SK-N-SH treated with all-trans-retinoic acid at 6 μM for 48 hours (cell line): ENCODE measurements at regions not wholly inside any gene's neighbourhood (a gene's known extent, or its start where the extent isn't known, plus 50 kb on each side); places are given as distances from the start of the nearest gene placed in this dataset.
"Not testable (repeated sequence)": the region's sequence is repeated elsewhere in the genome, so short reads cannot be mapped to it uniquely, and the experiment has no call there.

Source experiments
- ATAC-seq: fragments of 200-7000 bp; cut with Tn5 transposase; 3 replicates; pipeline ENCODE4 v1.9.1; 2020; ENCODE audit warnings: mild to moderate bottlenecking, moderate library complexity
- ARNTL ChIP-seq: fragments of 450-650 bp; formaldehyde crosslinking; IDR thresholded peaks from 2 replicates; pipeline ENCODE4 v1.5.0; 2020; ENCODE audit warnings: low read depth, mild to moderate bottlenecking, moderate library complexity, borderline replicate concordance
- BACH2 ChIP-seq: fragments of 250-450 bp; sonication (Bioruptor Pico); IDR thresholded peaks from 2 replicates; pipeline ENCODE4 v1.9.0; 2021; ENCODE audit warnings: mild to moderate bottlenecking, borderline replicate concordance
- CSDC2 ChIP-seq: fragments of 250-450 bp; sonication (Bioruptor Pico); IDR thresholded peaks from 2 replicates; pipeline ENCODE4 v1.5.0; 2020; ENCODE audit warnings: mild to moderate bottlenecking, moderate library complexity
- ESRRG ChIP-seq: fragments of 250-450 bp; sonication (Bioruptor Pico); IDR thresholded peaks from 2 replicates; pipeline ENCODE4 v1.6.1; 2021; ENCODE audit warnings: mild to moderate bottlenecking
- GLIS3 ChIP-seq: fragments of 250-450 bp; sonication (Bioruptor Pico); IDR thresholded peaks from 2 replicates; pipeline ENCODE4 v1.5.0; 2020; ENCODE audit warnings: mild to moderate bottlenecking, moderate library complexity
- ISL1 ChIP-seq: fragments of 250-450 bp; sonication (Bioruptor Pico); IDR thresholded peaks from 2 replicates; pipeline ENCODE4 v2.1.2; 2022; ENCODE audit warnings: mild to moderate bottlenecking, moderate library complexity
- OSR1 ChIP-seq: fragments of 250-450 bp; sonication (Bioruptor Pico); IDR thresholded peaks from 2 replicates; pipeline ENCODE4 v1.8.0; 2022; ENCODE audit warnings: moderate library complexity, mild to moderate bottlenecking, inconsistent platforms
- PPARA ChIP-seq: fragments of 250-450 bp; sonication (Bioruptor Pico); IDR thresholded peaks from 2 replicates; pipeline ENCODE4 v1.5.0; 2020; ENCODE audit warnings: mild to moderate bottlenecking, borderline replicate concordance
- RARB ChIP-seq: fragments of 250-450 bp; sonication (Bioruptor Pico); IDR thresholded peaks from 2 replicates; pipeline ENCODE4 v1.8.0; 2021; ENCODE audit warnings: mild to moderate bottlenecking, moderate library complexity
- TCF4 ChIP-seq: fragments of 250-450 bp; sonication (Bioruptor Pico); IDR thresholded peaks from 2 replicates; pipeline ENCODE4 v1.8.0; 2021; ENCODE audit warnings: mild to moderate bottlenecking, moderate library complexity, borderline replicate concordance
- TOX ChIP-seq: fragments of 250-450 bp; sonication (Bioruptor Pico); IDR thresholded peaks from 2 replicates; pipeline ENCODE4 v1.8.0; 2021; ENCODE audit warnings: mild to moderate bottlenecking, moderate library complexity, borderline replicate concordance
- ZC3H10 ChIP-seq: fragments of 250-450 bp; sonication (Bioruptor Pico); IDR thresholded peaks from 2 replicates; pipeline ENCODE4 v1.5.1; 2021; ENCODE audit warnings: mild to moderate bottlenecking, moderate library complexity
- ZFP3 ChIP-seq: fragments of 250-450 bp; sonication (Bioruptor Pico); IDR thresholded peaks from 2 replicates; pipeline ENCODE4 v1.5.0; 2020; ENCODE audit warnings: mild to moderate bottlenecking, moderate library complexity
- ZFP30 ChIP-seq: fragments of 450-650 bp; formaldehyde crosslinking; IDR thresholded peaks from 2 replicates; pipeline ENCODE4 v1.5.0; 2022; ENCODE audit warnings: mild to moderate bottlenecking, moderate library complexity
- ZNF565 ChIP-seq: fragments of 450-650 bp; formaldehyde crosslinking; conservative IDR thresholded peaks from 2 replicates; pipeline ENCODE4 v1.5.0; 2020; ENCODE audit warnings: low read depth, mild to moderate bottlenecking, moderate library complexity
- ZNF70 ChIP-seq: fragments of 450-650 bp; formaldehyde crosslinking; IDR thresholded peaks from 2 replicates; pipeline ENCODE4 v1.5.0; 2020; ENCODE audit warnings: mild to moderate bottlenecking, moderate library complexity
- ZNF8 ChIP-seq: fragments of 450-650 bp; formaldehyde crosslinking; IDR thresholded peaks from 2 replicates; pipeline ENCODE4 v1.5.0; 2020; ENCODE audit warnings: mild to moderate bottlenecking, moderate library complexity
- TF ChIP-seq, protein P1 (sequence below): fragments of 250-450 bp; sonication (Bioruptor Pico); IDR thresholded peaks from 2 replicates; pipeline ENCODE4 v1.5.0; 2020; ENCODE audit warnings: mild to moderate bottlenecking, moderate library complexity
- TF ChIP-seq, protein P2 (sequence below): fragments of 250-450 bp; sonication (Bioruptor Pico); IDR thresholded peaks from 2 replicates; pipeline ENCODE4 v1.5.1; 2020; ENCODE audit warnings: low read depth, mild to moderate bottlenecking, moderate library complexity
- TF ChIP-seq, protein P3 (sequence below): fragments of 250-450 bp; sonication (Bioruptor Pico); IDR thresholded peaks from 2 replicates; pipeline ENCODE4 v1.8.0; 2020; ENCODE audit warnings: mild to moderate bottlenecking, moderate library complexity, borderline replicate concordance
- TF ChIP-seq, protein P4 (sequence below): fragments of 250-450 bp; sonication (Bioruptor Pico); IDR thresholded peaks from 2 replicates; pipeline ENCODE4 v1.5.1; 2021; ENCODE audit warnings: mild to moderate bottlenecking, moderate library complexity
- TF ChIP-seq, protein P5 (sequence below): fragments of 250-450 bp; sonication (Bioruptor Pico); IDR thresholded peaks from 2 replicates; pipeline ENCODE4 v1.8.0; 2021; ENCODE audit warnings: low read depth, mild to moderate bottlenecking, moderate library complexity, borderline replicate concordance

DNA sequence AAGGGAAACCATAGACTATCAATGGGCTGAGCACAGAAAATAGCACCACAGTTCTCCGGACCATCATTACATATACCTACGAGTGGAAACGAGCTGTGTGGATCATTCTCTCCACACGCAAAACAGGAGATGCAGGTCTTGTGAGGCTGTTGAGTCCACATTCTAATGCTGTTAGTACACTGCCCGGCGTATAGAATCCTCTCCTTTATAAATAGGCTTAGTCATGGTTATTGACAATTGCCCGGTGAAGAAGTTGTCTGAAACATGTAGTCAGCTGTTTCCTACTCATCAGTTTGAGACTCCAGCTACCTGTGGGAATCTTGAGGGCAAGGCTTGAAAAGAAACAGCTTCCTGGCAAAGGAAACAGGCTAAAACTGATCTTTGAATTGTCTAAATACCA lies 602.0 kb upstream of the EDIL3 start:
- no peak for ATAC-seq
- TF ChIP-seq, protein P1, sequence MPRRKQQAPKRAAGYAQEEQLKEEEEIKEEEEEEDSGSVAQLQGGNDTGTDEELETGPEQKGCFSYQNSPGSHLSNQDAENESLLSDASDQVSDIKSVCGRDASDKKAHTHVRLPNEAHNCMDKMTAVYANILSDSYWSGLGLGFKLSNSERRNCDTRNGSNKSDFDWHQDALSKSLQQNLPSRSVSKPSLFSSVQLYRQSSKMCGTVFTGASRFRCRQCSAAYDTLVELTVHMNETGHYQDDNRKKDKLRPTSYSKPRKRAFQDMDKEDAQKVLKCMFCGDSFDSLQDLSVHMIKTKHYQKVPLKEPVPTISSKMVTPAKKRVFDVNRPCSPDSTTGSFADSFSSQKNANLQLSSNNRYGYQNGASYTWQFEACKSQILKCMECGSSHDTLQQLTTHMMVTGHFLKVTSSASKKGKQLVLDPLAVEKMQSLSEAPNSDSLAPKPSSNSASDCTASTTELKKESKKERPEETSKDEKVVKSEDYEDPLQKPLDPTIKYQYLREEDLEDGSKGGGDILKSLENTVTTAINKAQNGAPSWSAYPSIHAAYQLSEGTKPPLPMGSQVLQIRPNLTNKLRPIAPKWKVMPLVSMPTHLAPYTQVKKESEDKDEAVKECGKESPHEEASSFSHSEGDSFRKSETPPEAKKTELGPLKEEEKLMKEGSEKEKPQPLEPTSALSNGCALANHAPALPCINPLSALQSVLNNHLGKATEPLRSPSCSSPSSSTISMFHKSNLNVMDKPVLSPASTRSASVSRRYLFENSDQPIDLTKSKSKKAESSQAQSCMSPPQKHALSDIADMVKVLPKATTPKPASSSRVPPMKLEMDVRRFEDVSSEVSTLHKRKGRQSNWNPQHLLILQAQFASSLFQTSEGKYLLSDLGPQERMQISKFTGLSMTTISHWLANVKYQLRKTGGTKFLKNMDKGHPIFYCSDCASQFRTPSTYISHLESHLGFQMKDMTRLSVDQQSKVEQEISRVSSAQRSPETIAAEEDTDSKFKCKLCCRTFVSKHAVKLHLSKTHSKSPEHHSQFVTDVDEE (CRISPR knock-in tag): no peak
- TF ChIP-seq ZFP30 (CRISPR knock-in tag) (no peak), TCF4 (CRISPR knock-in tag) (no peak), ESRRG (CRISPR knock-in tag) (no peak), RARB (CRISPR knock-in tag) (no peak), ZFP3 (CRISPR knock-in tag) (no peak), BACH2 (CRISPR knock-in tag) (no peak), ZNF8 (no peak), GLIS3 (CRISPR knock-in tag) (no peak), CSDC2 (CRISPR knock-in tag) (no peak), TOX (CRISPR knock-in tag) (no peak), ZNF565 (CRISPR knock-in tag) (no peak), ISL1 (CRISPR knock-in tag) (no peak)
- TF ChIP-seq, protein P2, sequence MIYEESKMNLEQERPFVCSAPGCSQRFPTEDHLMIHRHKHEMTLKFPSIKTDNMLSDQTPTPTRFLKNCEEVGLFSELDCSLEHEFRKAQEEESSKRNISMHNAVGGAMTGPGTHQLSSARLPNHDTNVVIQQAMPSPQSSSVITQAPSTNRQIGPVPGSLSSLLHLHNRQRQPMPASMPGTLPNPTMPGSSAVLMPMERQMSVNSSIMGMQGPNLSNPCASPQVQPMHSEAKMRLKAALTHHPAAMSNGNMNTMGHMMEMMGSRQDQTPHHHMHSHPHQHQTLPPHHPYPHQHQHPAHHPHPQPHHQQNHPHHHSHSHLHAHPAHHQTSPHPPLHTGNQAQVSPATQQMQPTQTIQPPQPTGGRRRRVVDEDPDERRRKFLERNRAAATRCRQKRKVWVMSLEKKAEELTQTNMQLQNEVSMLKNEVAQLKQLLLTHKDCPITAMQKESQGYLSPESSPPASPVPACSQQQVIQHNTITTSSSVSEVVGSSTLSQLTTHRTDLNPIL (CRISPR knock-in tag): no peak
- TF ChIP-seq, protein P3, sequence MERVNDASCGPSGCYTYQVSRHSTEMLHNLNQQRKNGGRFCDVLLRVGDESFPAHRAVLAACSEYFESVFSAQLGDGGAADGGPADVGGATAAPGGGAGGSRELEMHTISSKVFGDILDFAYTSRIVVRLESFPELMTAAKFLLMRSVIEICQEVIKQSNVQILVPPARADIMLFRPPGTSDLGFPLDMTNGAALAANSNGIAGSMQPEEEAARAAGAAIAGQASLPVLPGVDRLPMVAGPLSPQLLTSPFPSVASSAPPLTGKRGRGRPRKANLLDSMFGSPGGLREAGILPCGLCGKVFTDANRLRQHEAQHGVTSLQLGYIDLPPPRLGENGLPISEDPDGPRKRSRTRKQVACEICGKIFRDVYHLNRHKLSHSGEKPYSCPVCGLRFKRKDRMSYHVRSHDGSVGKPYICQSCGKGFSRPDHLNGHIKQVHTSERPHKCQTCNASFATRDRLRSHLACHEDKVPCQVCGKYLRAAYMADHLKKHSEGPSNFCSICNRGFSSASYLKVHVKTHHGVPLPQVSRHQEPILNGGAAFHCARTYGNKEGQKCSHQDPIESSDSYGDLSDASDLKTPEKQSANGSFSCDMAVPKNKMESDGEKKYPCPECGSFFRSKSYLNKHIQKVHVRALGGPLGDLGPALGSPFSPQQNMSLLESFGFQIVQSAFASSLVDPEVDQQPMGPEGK (CRISPR knock-in tag): no peak
- TF ChIP-seq, protein P4, sequence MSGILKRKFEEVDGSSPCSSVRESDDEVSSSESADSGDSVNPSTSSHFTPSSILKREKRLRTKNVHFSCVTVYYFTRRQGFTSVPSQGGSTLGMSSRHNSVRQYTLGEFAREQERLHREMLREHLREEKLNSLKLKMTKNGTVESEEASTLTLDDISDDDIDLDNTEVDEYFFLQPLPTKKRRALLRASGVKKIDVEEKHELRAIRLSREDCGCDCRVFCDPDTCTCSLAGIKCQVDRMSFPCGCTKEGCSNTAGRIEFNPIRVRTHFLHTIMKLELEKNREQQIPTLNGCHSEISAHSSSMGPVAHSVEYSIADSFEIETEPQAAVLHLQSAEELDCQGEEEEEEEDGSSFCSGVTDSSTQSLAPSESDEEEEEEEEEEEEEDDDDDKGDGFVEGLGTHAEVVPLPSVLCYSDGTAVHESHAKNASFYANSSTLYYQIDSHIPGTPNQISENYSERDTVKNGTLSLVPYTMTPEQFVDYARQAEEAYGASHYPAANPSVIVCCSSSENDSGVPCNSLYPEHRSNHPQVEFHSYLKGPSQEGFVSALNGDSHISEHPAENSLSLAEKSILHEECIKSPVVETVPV (CRISPR knock-in tag): no peak
- TF ChIP-seq, protein P5, sequence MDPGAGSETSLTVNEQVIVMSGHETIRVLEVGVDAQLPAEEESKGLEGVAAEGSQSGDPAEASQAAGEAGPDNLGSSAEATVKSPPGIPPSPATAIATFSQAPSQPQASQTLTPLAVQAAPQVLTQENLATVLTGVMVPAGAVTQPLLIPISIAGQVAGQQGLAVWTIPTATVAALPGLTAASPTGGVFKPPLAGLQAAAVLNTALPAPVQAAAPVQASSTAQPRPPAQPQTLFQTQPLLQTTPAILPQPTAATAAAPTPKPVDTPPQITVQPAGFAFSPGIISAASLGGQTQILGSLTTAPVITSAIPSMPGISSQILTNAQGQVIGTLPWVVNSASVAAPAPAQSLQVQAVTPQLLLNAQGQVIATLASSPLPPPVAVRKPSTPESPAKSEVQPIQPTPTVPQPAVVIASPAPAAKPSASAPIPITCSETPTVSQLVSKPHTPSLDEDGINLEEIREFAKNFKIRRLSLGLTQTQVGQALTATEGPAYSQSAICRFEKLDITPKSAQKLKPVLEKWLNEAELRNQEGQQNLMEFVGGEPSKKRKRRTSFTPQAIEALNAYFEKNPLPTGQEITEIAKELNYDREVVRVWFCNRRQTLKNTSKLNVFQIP (CRISPR knock-in tag): no peak

DNA sequence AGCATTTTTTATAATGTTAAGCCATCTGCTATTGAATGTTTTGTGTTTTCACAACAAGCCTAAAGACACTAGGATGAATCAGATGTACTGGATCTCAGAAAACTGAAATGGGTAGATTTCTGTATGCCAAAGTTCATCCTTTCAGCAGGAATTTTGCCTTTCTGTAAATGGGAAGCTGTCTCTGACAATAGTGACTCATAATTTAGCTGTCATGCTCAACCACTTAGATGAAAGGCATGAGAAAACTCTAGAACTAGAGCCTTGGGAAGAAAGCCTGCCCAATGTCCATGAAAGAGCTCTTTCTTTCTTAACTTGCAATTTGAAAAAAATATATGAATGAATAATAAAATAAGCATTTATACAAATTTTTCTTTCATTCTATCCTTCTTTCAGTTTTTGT lies 616.0 kb upstream of the EDIL3 start:
- TF ChIP-seq ARNTL (CRISPR knock-in tag) (no peak), CSDC2 (CRISPR knock-in tag) (no peak), ZNF70 (CRISPR knock-in tag) (no peak), ZNF8 (no peak), PPARA (no peak), TOX (CRISPR knock-in tag) (no peak), RARB (CRISPR knock-in tag) (no peak), TCF4 (CRISPR knock-in tag) (no peak), GLIS3 (CRISPR knock-in tag) (no peak), ZC3H10 (CRISPR knock-in tag) (no peak), ISL1 (CRISPR knock-in tag) (no peak), ZNF565 (CRISPR knock-in tag) (no peak), OSR1 (CRISPR knock-in tag) (no peak)
- TF ChIP-seq, protein P5 (CRISPR knock-in tag): no peak
- TF ChIP-seq, protein P2 (CRISPR knock-in tag): no peak
- no peak for ATAC-seq

DNA sequence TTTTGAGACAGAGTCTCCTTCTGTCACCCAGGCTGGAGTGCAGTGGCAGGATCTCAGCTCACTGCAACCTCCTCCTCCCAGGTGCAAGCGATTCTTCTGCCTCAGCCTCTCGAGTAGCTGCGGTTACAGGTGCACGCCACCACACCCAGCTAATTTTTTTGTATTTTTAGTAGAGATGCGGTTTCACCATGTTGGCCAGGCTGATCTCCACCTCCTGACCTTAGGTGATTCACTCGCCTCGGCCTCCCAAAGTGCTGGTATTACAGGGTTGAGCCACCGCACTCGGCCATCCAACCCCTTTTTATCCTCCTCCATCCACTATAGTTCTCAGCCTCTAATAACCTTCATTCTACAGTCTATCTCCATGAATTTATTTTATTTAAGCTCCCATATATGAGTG lies 617.3 kb upstream of the EDIL3 start:
- ATAC-seq: not testable (repeated sequence)
